SK-N-SH (cell line): ENCODE measurements at regions not wholly inside any gene's neighbourhood (a gene's known extent, or its start where the extent isn't known, plus 50 kb on each side); places are given as distances from the start of the nearest gene placed in this dataset.

ENCODE experiments used
- CTCF ChIA-PET: fragments of 300-600, 350-600 bp; formaldehyde crosslinking; extraction: SDS; loops from one replicate; lab custom pipeline; 2021; lab: Yijun Ruan, JAX
- POLR2A ChIA-PET: fragments of 350-600 bp; sonication (Branson Sonifier 250); formaldehyde crosslinking; extraction: SDS; loops from one replicate; lab custom pipeline; 2020; ENCODE audit warnings: antibody characterized with exemption, inconsistent platforms; lab: Yijun Ruan, JAX
- DNase-seq: peaks from one replicate; pipeline ENCODE4 v3.0.0; 2012
- H2AFZ ChIP-seq: fragments of 200-600 bp; sonication (generic); 2 replicates; pipeline ENCODE4 v1.8.1; 2016; ENCODE audit warnings: antibody characterized with exemption, mild to moderate bottlenecking, low read depth
- H3F3A ChIP-seq: fragments of 200-600 bp; sonication (generic); replicated peaks from 2 replicates; pipeline ENCODE3; 2016; ENCODE audit warnings: antibody characterized with exemption, mild to moderate bottlenecking; ENCODE audit not compliant: insufficient read depth
- H3K27ac ChIP-seq, 2 experiments: fragments of 200-500 bp in 1 of 2; fragments of 200-600 bp in 1 of 2; sonication (Bioruptor generic) in 1 of 2; sonication (generic), shearing (Covaris generic) in 1 of 2; 2 replicates each; pipeline versions ENCODE4 v1.5.1 to v1.6.1; 2014 to 2016; ENCODE audit warnings: low read depth in 2 of 2, inconsistent platforms in 1 of 2, low read length in 1 of 2, mild to moderate bottlenecking in 1 of 2, mixed read lengths in 1 of 2
- H3K27me3 ChIP-seq: fragments of 200-600 bp; sonication (generic), shearing (Covaris generic); 2 replicates; pipeline ENCODE4 v1.6.1; 2016; ENCODE audit warnings: mixed run types; ENCODE audit not compliant: insufficient read depth
- H3K36me3 ChIP-seq, 2 experiments: fragments of 200-500 bp in 1 of 2; fragments of 200-600 bp in 1 of 2; sonication (Bioruptor generic) in 1 of 2; sonication (generic) in 1 of 2; replicated peaks in 1 of 2; 2 replicates each; pipeline versions ENCODE3 to v1.5.1; 2014 to 2016; ENCODE audit warnings: low read length in 1 of 2, mild to moderate bottlenecking in 1 of 2; ENCODE audit not compliant: insufficient read depth in 2 of 2, control insufficient read depth in 1 of 2
- H3K4me1 ChIP-seq, 2 experiments: fragments of 200-500 bp in 1 of 2; fragments of 200-600 bp in 1 of 2; sonication (Bioruptor generic) in 1 of 2; sonication (generic), shearing (Covaris generic) in 1 of 2; 2 replicates each; pipeline versions ENCODE4 v1.5.1 to v1.6.1; 2014 to 2016; ENCODE audit warnings: low read depth in 1 of 2, low read length in 1 of 2, mixed run types in 1 of 2; ENCODE audit not compliant: insufficient read depth in 2 of 2, control insufficient read depth in 1 of 2
- H3K4me2 ChIP-seq: fragments of 200-600 bp; sonication (generic), shearing (Covaris generic); 2 replicates; pipeline ENCODE4 v1.6.1; 2017; ENCODE audit warnings: mixed run types
- H3K4me3 ChIP-seq, 2 experiments: fragments of 200-500 bp in 1 of 2; fragments of 200-600 bp in 1 of 2; sonication (Bioruptor generic) in 1 of 2; sonication (generic), shearing (Covaris generic) in 1 of 2; 2 replicates each; pipeline versions ENCODE4 v1.5.1 to v1.8.1; 2014 to 2016; ENCODE audit warnings: low read depth in 2 of 2, inconsistent platforms in 1 of 2, low read length in 1 of 2, mild to moderate bottlenecking in 1 of 2, mixed read lengths in 1 of 2, moderate library complexity in 1 of 2
- H3K79me2 ChIP-seq: fragments of 200-600 bp; sonication (generic); 2 replicates; pipeline ENCODE4 v1.8.1; 2017; ENCODE audit warnings: mild to moderate bottlenecking; ENCODE audit not compliant: insufficient read depth
- H3K9ac ChIP-seq: fragments of 200-600 bp; sonication (generic); 2 replicates; pipeline ENCODE4 v1.6.1; 2017; ENCODE audit warnings: mixed run types
- H3K9me2 ChIP-seq: fragments of 200-600 bp; sonication (generic); 2 replicates; pipeline ENCODE4 v1.6.1; 2017; ENCODE audit warnings: mixed run types
- H3K9me3 ChIP-seq: fragments of 200-600 bp; sonication (generic); 2 replicates; pipeline ENCODE4 v1.6.1; 2017; ENCODE audit warnings: mixed run types, mild to moderate bottlenecking, moderate library complexity
- H4K20me1 ChIP-seq: fragments of 200-600 bp; sonication (generic); 2 replicates; pipeline ENCODE4 v1.6.1; 2017; ENCODE audit warnings: mild to moderate bottlenecking, mixed run types; ENCODE audit not compliant: insufficient read depth
- CTCF ChIP-seq: fragments of 200-600 bp; sonication (generic); IDR thresholded peaks from 2 replicates; pipeline ENCODE4 v1.6.1; 2017; ENCODE audit warnings: antibody characterized with exemption, mild to moderate bottlenecking, moderate library complexity
- ELF1 ChIP-seq: IDR thresholded peaks from 2 replicates; pipeline ENCODE4 v1.4.0; 2012
- FOXJ3 ChIP-seq: sonication (generic); formaldehyde crosslinking; IDR thresholded peaks from 2 replicates; pipeline ENCODE4 v1.5.1; 2020; ENCODE audit warnings: mild to moderate bottlenecking, missing genetic modification reagents
- JUND ChIP-seq: IDR thresholded peaks from 2 replicates; pipeline ENCODE4 v1.4.0; 2012
- MEF2A ChIP-seq: IDR thresholded peaks from 2 replicates; pipeline ENCODE4 v1.4.0; 2012; ENCODE audit warnings: low read depth, borderline replicate concordance
- PBX3 ChIP-seq: IDR thresholded peaks from 2 replicates; pipeline ENCODE4; 2012
- POLR2AphosphoS5 ChIP-seq: IDR thresholded peaks from 2 replicates; pipeline ENCODE4 v1.6.1; 2012; ENCODE audit warnings: low read depth, low read length
- RAD21 ChIP-seq: IDR thresholded peaks from 2 replicates; pipeline ENCODE4 v1.6.1; 2012; ENCODE audit warnings: mild to moderate bottlenecking, low read length
- RCOR1 ChIP-seq: fragments of 150-350 bp; IDR thresholded peaks from 2 replicates; pipeline ENCODE4 v1.6.1; 2017; ENCODE audit warnings: antibody characterized with exemption, low read length
- RXRA ChIP-seq: IDR thresholded peaks from 2 replicates; pipeline ENCODE4 v1.4.0; 2012; ENCODE audit warnings: low read depth, mild to moderate bottlenecking, borderline replicate concordance
- SMC3 ChIP-seq: IDR thresholded peaks from 2 replicates; pipeline ENCODE4 v1.6.1; 2012; ENCODE audit warnings: low read depth, low read length, improper control_type of control experiment
- TCF12 ChIP-seq: IDR thresholded peaks from 2 replicates; pipeline ENCODE4 v1.4.0; 2012
- TEAD4 ChIP-seq: IDR thresholded peaks from 2 replicates; pipeline ENCODE4 v1.4.0; 2012; ENCODE audit warnings: mild to moderate bottlenecking, borderline replicate concordance; ENCODE audit not compliant: insufficient read depth
- USF2 ChIP-seq: fragments of 150-350 bp; IDR thresholded peaks from 2 replicates; pipeline ENCODE4 v1.6.1; 2017; ENCODE audit warnings: antibody characterized with exemption, low read length, low read depth, borderline replicate concordance
- YY1 ChIP-seq: IDR thresholded peaks from 2 replicates; pipeline ENCODE4 v1.4.0; 2012; ENCODE audit warnings: low read depth, mild to moderate bottlenecking
- WGBS: methylation state at CpG from one replicate; pipeline ENCODE4 v1.1.6; 2017; ENCODE audit warnings: low lambda C conversion rate; 5-methylcytosine and 5-hydroxymethylcytosine counted together
- TF ChIP-seq, protein P1 (sequence below): IDR thresholded peaks from 2 replicates; pipeline ENCODE4 v1.4.0; 2012; ENCODE audit warnings: low read depth, borderline replicate concordance
- TF ChIP-seq, protein P2 (sequence below): fragments of 150-350 bp; IDR thresholded peaks from 2 replicates; pipeline ENCODE4 v1.6.1; 2016; ENCODE audit warnings: mild to moderate bottlenecking, low read depth, low read length

- no peaks in the 10 kb centered on the region for H3K36me3 ChIP-seq
- TF ChIP-seq SMC3 (no peak), ELF1 (no peak), RXRA (no peak), USF2 (no peak), YY1 (no peak), MEF2A (no peak), RCOR1 (no peak), RAD21 (no peak), PBX3 (no peak), TEAD4 (no peak)
- TF ChIP-seq, protein P1, sequence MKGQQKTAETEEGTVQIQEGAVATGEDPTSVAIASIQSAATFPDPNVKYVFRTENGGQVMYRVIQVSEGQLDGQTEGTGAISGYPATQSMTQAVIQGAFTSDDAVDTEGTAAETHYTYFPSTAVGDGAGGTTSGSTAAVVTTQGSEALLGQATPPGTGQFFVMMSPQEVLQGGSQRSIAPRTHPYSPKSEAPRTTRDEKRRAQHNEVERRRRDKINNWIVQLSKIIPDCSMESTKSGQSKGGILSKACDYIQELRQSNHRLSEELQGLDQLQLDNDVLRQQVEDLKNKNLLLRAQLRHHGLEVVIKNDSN, result no peak
- ChIA-PET CTCF (no interaction called here), POLR2A (no interaction called here)
- H3F3A ChIP-seq, result no peaks in the 10 kb centered on the region
- H3K9me2 ChIP-seq, result no peaks in the 10 kb centered on the region
- no peaks in the 10 kb centered on the region for H3K27me3 ChIP-seq
- no peak overlapping the region for H3K9ac ChIP-seq
- no peak for DNase-seq
- H3K4me3 ChIP-seq, result no peak overlapping the region
- H3K9me3 ChIP-seq, result no peaks in the 10 kb centered on the region
- no peaks in the 10 kb centered on the region for H4K20me1 ChIP-seq
- no peaks in the 10 kb centered on the region for H3K79me2 ChIP-seq
- H3K4me1 ChIP-seq, result no peaks in the 10 kb centered on the region; a peak in 1 of 4 replicates
- no peak overlapping the region for H2AFZ ChIP-seq
- no peak overlapping the region for H3K4me2 ChIP-seq
- WGBS, result 4% methylated on average over 2 of the region's 2 CpGs
- H3K27ac ChIP-seq, result no peak overlapping the region
Measured at GRCh38 chr2:228793116-228793515, 478.0 kb downstream of the PID1 start.

- Histone ChIP-seq H3K4me3 (no peak overlapping the region), H2AFZ (no peak overlapping the region), H3K27me3 (no peaks in the 10 kb centered on the region), H3K27ac (no peak overlapping the region), H3K4me1 (no peaks in the 10 kb centered on the region), H3K4me2 (no peak overlapping the region), H4K20me1 (no peaks in the 10 kb centered on the region), H3K36me3 (no peaks in the 10 kb centered on the region), H3K9ac (no peak overlapping the region), H3F3A (no peaks in the 10 kb centered on the region), H3K9me2 (no peaks in the 10 kb centered on the region), H3K79me2 (no peaks in the 10 kb centered on the region), H3K9me3 (no peaks in the 10 kb centered on the region)
- CTCF ChIA-PET, result no interaction called here
- 34% methylated on average over 6 of the region's 6 CpGs for WGBS
- POLR2A ChIA-PET, result no interaction called here
- TF ChIP-seq FOXJ3 (CRISPR knock-in tag) (no peak), TCF12 (no peak), CTCF (no peak), SMC3 (no peak), YY1 (no peak), JUND (no peak), POLR2AphosphoS5 (no peak)
- TF ChIP-seq, protein P2, sequence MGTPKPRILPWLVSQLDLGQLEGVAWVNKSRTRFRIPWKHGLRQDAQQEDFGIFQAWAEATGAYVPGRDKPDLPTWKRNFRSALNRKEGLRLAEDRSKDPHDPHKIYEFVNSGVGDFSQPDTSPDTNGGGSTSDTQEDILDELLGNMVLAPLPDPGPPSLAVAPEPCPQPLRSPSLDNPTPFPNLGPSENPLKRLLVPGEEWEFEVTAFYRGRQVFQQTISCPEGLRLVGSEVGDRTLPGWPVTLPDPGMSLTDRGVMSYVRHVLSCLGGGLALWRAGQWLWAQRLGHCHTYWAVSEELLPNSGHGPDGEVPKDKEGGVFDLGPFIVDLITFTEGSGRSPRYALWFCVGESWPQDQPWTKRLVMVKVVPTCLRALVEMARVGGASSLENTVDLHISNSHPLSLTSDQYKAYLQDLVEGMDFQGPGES, result no peak
- DNase-seq, result no peak
Measured at GRCh38 chr2:228786901-228787300, 484.2 kb downstream of the PID1 start.
